Frontal cortex (tissue), 3 donors: ENCODE measurements at regions not wholly inside any gene's neighbourhood (a gene's known extent, or its start where the extent isn't known, plus 50 kb on each side); places are given as distances from the start of the nearest gene placed in this dataset.
"Not testable (repeated sequence)": the region's sequence is repeated elsewhere in the genome, so short reads cannot be mapped to it uniquely, and the experiment has no call there.

ENCODE experiments used
- DNase-seq, 2 donors: peaks; one replicate each; pipeline ENCODE4 v3.0.0; 2012; ENCODE audit warnings: low spot score in 2 of 2
- FAIRE-seq: peaks from 2 replicates; lab custom pipeline; 2012; peaks lifted over from hg19 to GRCh38; lab: Jason Lieb, UNC
- donor health status: control.
- donor health status: control.
- donor health status: control.

- FAIRE-seq (no peak), DNase-seq (no peak)
Observed at GRCh38 chrX:112997991-112998390, 157.4 kb upstream of the AMOT start.

- no peak for FAIRE-seq
Observed at GRCh38 chrX:112991801-112992200, 151.2 kb upstream of the AMOT start.

DNA sequence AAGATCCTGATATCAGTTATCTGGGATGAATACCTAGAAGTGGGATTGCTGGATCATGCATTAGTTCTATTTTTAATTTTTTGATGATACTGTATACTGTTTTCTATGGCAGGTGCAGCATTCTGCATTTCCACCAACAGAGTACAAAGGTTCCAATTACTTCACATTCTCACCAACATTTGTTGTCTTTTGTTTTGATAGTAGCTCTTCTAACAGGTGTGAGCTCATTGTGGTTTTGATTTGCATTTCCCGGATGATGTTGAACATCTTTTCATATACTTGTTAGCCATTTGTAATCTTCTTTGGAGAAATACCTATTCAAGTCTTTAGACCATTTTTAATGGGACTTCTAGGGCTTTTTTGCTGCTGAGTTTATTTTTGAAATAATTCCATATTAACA, 139.2 kb upstream of the AMOT start:
- FAIRE-seq: no peak
- DNase-seq: no peak

More at GRCh38 chrX:112991801-112992200, 151.2 kb upstream of the AMOT start:
- no peak for DNase-seq

- FAIRE-seq: no peak
Observed at GRCh38 chrX:112968351-112969133, 127.9 kb upstream of the AMOT start.

DNA sequence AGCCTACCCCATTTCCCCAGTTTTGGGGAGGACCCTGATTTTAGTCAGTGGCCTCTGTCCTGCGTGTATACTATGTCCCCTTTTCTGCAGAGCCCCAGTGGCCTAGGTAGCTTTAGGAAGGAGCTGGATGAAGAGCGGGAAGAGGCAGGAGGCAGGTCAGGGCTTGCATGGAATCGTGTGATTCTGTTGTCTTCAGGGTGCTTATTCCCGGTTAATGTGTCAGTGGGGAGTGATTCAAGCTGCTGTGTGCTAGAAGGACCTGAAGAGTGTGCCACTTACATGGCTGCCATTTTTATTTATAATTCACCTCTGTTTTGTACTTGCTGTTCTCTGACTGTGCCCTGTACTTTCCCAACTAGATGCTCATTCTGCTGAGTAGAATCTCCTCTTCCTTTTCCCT, 127.3 kb upstream of the AMOT start:
- FAIRE-seq: no peak
- DNase-seq: no peak

More at GRCh38 chrX:112968351-112969133, 127.9 kb upstream of the AMOT start:
- no peak for DNase-seq

- FAIRE-seq: no peak
Observed at GRCh38 chrX:112967341-112967740, 126.7 kb upstream of the AMOT start.

DNA sequence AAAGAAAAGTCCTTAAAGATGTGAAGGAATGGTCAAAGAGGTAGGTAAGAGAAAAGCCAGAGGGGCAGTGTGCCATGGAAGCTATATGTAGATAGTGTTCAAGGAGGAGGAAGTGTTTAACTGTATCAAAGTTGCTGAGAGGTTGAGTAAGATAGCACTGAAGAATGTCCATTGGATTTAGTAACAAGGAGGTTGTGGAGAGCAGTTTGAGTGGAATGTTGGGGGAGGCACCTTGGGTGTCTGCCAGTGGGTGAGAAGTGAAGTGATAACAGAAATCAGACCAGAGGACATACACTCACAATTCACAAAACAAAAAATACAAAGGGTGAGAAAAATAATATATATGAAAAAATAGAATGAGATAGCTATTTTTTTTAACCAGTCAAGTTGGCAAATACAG, 121.3 kb upstream of the AMOT start:
- FAIRE-seq (no peak), DNase-seq (no peak)

More at GRCh38 chrX:112967341-112967740, 126.7 kb upstream of the AMOT start:
- DNase-seq: no peak

- FAIRE-seq: no peak
- no peak for DNase-seq
Observed at GRCh38 chrX:112947981-112948615, 107.5 kb upstream of the AMOT start.

DNA sequence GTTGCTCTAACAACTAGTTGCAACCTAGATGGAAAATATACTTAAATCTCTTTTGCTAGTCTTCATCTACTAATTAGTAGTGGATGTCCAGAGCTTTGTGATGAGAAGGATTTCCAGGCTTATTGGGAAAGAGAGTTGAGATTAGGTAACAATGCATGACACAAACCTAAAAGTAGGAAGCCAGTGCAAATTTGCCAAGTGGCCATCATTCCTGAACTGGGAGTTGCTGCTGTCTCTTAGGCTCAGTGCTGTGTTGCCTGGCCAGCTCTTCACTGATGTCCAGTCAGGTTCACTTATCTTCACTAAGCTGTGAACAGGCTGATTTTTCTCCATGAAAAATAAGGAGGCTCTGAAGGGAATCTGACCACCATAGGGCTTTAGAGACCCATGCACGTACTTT, 105.6 kb upstream of the AMOT start:
- no peak for DNase-seq
- no peak for FAIRE-seq

DNA sequence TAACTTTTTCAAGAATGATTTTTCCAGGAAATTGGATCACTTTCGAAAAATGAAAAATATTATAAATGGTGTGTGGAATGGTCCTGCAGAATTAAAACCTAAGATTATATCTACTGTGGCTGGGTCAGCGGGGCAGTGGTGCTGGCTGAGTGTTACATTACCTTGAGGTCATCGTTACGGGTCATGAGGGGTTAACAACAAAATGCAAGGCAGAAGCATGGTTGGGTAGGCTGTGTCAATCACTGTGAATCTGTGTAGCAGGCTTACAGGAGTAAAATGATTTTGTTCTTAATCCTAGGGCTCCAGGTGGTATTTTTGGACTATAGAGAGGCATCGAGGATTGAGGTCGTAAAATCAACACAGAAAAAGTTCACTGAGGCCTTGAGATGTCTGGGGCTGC, 105.2 kb upstream of the AMOT start:
- no peak for FAIRE-seq

GRCh38 chrX:112941209-112941837, 100.7 kb upstream of the AMOT start:
- DNase-seq: no peak
- FAIRE-seq: no peak

More for the DNA sequence above, 105.2 kb upstream of the AMOT start:
- DNase-seq: no peak

DNA sequence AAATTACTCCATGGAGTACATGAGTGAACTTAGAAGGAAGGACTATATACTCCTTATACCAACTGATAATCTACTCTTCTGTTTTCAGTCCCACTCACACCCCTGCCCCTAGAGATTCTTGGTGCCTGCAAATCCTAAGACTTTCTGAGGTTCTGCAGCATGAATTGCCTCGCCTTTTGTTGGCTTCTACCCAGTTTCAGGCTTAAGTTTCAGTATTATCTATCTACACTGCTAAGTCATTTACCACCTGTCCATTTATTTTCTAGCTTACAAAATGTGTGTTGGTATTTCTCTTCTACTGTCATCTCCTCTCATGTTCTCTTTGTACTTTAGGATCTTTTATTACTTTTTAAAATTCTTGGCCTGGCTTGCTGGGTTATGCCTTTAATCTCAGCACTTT, 94.4 kb upstream of the AMOT start:
- no peak for FAIRE-seq
- DNase-seq: no peak

DNA sequence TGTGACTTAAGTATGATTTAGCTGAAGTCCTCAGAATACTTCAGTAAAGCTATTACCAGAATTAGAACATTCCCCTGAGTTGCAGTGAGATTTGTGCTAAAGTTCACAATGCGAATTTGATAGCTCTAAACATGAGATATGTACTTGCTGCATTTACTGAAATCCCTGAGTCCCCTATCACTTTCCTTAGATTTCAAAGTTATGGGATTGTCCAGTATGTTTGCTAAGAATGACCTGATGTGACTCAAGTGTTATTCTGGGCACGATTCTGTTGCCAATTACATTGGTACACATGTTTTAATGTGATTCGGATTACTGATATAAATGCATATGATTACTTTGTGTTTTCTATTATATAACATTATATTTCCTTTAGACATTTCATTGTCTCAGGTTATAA, 91.3 kb upstream of the AMOT start:
- FAIRE-seq (no peak), DNase-seq (no peak)

DNA sequence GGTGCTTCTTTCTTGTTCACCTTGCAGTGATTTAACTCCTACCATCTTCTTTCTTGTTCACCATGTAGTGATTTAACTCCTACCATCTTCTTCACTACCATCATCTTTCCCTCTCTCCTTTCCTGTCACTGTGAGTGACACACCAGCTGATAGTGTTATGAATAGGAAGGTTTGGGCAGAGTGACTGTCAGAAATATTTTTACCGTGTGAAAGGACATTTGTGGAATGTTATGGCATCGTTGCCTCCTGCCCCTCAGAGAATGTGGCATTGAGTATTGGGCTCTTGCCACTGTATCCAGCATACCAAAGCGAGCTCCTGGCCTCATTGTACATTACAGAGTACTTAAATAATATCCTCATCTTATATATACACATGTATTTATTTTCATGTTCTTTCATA, 90.8 kb upstream of the AMOT start:
- DNase-seq (no peak), FAIRE-seq (no peak)

DNA sequence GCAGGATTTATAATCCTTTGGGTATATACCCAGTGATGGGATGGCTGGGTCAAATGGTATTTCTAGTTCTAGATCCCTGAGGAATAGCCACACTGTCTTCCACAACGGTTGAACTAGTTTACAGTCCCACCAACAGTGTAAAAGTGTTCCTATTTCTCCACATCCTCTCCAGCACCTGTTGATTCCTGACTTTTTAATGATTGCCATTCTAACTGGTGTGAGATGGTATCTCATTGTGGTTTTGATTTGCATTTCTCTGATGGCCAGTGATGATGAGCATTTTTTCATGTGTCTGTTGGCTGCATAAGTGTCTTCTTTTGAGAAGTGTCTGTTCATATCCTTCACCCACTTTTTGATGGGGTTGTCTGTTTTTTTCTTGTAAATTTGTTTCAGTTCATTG, 82.8 kb upstream of the AMOT start:
- not testable (repeated sequence) for FAIRE-seq, DNase-seq

DNA sequence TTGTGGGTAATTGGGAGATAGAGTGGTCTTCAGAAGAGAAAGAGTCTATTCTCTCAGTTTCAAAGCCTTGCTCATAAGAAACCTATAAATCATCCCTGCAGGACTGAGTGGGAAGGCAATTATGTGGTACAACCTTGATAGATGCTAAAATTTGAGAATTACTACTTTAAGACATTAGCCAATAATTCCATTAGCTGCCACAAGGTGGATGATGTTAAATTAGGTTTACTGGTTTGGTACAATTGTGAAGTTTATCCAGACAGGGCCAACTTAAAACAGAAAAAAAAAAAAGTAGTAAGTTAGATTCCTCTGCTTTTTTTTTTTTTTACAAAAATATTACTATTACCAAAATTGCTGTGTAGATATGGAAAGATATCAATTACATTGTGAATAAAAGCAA, 73.2 kb upstream of the AMOT start:
- DNase-seq: no peak
- FAIRE-seq: no peak

GRCh38 chrX:112910418-112910817, 69.8 kb upstream of the AMOT start:
- DNase-seq (no peak), FAIRE-seq (no peak)

DNA sequence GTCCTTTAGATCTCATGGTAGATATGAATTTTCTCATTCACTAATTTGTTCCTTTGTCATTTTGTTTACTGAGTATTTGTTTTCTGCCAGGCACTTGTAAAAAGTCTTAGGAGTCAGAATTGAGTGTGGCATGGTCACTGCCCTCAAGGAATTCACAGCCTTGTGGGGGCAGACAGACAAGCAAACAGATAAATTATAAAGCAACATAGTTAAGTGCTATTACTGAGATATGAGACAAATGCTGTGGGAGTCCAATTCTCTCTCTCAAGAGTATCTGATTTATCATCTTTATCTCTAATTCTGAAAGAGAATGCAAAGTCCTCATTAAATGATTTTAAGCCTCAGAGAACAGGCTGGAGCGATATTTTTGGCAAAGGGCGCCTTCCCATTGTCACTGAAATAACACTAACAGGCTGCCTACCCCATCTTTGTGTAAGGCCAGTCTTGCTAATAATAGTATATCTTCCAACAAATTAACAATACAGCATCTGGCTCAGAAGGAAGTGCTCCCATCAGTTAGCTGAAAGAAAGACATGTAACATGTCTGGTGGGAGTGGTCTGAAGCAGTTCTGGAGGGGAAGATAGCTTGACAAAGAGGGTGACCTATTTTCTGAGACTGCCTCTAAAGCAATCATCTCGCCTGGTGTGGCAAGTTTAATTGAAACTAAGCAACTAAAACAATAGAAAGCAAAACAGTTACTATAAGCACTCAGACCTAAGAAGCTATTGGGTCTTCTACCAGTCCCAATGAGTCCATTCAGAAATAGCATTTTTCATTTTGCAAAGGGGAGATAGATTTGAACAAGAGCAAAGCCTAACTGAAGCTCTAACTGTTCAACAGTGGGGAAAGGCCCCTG, 61.5 kb upstream of the AMOT start:
- DNase-seq (no peak), FAIRE-seq (no peak)

DNA sequence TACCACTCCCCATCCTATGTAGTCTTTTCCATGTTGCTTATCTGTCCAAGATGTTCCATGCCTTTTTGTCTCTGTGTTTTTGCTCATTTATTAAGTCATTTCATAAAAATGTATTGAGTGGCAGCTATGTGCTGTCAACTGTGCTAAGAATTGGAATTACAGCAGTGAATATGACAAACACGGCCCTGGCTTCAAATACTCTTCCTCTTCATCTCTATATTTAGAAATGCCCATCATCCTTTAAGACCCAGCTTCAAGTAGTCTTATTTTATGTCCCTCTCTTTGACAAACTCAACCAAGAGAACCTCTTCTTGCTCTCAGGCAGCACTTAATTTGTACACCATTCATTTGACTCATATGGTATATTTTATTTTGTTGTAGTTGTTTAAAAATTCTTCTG, 55.4 kb upstream of the AMOT start:
- FAIRE-seq: no peak
- no peak for DNase-seq
